ENCODE measurements at regions not wholly inside any gene's neighbourhood (a gene's known extent, or its start where the extent isn't known, plus 50 kb on each side); places are given as distances from the start of the nearest gene placed in this dataset.

DNA sequence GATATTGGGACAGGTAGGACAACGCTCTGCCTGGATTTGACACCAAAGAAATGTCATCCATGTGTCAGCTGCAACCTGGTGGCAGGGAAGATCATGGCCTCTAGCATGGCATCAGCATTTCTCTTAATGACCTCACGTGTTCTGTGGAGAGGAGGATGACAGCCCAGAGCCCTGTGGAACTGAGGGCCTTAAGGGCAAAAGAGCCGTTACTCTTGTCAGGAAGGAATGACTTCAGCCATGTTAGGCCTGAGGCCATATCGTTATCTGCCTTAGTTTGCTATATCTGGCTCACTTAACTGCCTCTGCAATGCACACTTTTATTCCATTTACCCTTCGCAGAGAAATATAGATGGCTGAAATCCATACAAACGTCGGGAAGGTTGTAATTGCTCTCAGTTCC, 83.2 kb upstream of the PBX1 start:
- TF ChIP-seq CEBPB (IDR thresholded peaks at IDR 0.05) = no peak
- TF ChIP-seq EGR1 (IDR thresholded peaks at IDR 0.05) = no peak
- no peak for TF ChIP-seq RAD21 (IDR thresholded peaks at IDR 0.05; ENCODE audit: low read depth)
- no peak for TF ChIP-seq ZBTB7A (IDR thresholded peaks at IDR 0.05; ENCODE audit: low read depth)
- TF ChIP-seq CREB1 (IDR thresholded peaks at IDR 0.05; ENCODE audit: low read depth) = no peak
- TF ChIP-seq TEAD4 (IDR thresholded peaks at IDR 0.05) = no peak
- TF ChIP-seq, protein P1, sequence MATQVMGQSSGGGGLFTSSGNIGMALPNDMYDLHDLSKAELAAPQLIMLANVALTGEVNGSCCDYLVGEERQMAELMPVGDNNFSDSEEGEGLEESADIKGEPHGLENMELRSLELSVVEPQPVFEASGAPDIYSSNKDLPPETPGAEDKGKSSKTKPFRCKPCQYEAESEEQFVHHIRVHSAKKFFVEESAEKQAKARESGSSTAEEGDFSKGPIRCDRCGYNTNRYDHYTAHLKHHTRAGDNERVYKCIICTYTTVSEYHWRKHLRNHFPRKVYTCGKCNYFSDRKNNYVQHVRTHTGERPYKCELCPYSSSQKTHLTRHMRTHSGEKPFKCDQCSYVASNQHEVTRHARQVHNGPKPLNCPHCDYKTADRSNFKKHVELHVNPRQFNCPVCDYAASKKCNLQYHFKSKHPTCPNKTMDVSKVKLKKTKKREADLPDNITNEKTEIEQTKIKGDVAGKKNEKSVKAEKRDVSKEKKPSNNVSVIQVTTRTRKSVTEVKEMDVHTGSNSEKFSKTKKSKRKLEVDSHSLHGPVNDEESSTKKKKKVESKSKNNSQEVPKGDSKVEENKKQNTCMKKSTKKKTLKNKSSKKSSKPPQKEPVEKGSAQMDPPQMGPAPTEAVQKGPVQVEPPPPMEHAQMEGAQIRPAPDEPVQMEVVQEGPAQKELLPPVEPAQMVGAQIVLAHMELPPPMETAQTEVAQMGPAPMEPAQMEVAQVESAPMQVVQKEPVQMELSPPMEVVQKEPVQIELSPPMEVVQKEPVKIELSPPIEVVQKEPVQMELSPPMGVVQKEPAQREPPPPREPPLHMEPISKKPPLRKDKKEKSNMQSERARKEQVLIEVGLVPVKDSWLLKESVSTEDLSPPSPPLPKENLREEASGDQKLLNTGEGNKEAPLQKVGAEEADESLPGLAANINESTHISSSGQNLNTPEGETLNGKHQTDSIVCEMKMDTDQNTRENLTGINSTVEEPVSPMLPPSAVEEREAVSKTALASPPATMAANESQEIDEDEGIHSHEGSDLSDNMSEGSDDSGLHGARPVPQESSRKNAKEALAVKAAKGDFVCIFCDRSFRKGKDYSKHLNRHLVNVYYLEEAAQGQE (IDR thresholded peaks at IDR 0.05; ENCODE audit: low read depth) = no peak
- no peak for TF ChIP-seq TAF1 (IDR thresholded peaks at IDR 0.05; ENCODE audit: low read depth)
- TF ChIP-seq TCF12 (IDR thresholded peaks at IDR 0.05; ENCODE audit: low read depth) = no peak
- no peak for TF ChIP-seq EP300 (IDR thresholded peaks at IDR 0.05; ENCODE audit: borderline replicate concordance)
- no peak for TF ChIP-seq YY1 (IDR thresholded peaks at IDR 0.05; ENCODE audit: low read depth)

DNA sequence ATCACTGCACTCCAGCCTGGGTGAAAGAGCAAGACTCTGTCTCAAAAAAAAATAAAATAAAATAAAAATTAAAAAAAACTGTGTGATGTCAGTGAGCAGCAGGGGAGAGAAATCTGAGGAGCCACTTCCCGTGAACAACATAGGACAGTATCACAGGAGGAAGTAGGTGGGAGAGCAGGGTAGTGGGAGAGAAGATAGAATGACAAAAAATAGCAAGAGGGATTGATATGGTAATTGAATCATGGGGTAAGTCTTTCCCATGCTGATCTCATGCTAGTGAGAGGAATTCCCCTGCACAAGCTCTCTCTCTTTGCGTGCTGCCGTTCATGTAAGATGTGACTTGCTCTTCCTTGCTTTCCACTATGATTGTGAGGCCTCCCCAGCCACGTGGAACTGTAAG, 81.6 kb upstream of the PBX1 start:
- TF ChIP-seq ZBTB7A (IDR thresholded peaks at IDR 0.05; ENCODE audit: low read depth) = no peak
- TF ChIP-seq NFIC (IDR thresholded peaks at IDR 0.05) = no peak
- no peak for TF ChIP-seq YY1 (IDR thresholded peaks at IDR 0.05; ENCODE audit: low read depth)
- no peak for TF ChIP-seq RAD21 (IDR thresholded peaks at IDR 0.05; ENCODE audit: low read depth)
- TF ChIP-seq, protein P2, sequence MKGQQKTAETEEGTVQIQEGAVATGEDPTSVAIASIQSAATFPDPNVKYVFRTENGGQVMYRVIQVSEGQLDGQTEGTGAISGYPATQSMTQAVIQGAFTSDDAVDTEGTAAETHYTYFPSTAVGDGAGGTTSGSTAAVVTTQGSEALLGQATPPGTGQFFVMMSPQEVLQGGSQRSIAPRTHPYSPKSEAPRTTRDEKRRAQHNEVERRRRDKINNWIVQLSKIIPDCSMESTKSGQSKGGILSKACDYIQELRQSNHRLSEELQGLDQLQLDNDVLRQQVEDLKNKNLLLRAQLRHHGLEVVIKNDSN (IDR thresholded peaks at IDR 0.05) = no peak
- TF ChIP-seq, protein P1 (IDR thresholded peaks at IDR 0.05; ENCODE audit: low read depth) = no peak
- TF ChIP-seq EGR1 (IDR thresholded peaks at IDR 0.05) = no peak
- no peak for TF ChIP-seq TAF1 (IDR thresholded peaks at IDR 0.05; ENCODE audit: low read depth)
- no peak for TF ChIP-seq CEBPB (IDR thresholded peaks at IDR 0.05)
- TF ChIP-seq EP300 (IDR thresholded peaks at IDR 0.05; ENCODE audit: borderline replicate concordance) = no peak
- no peak for TF ChIP-seq TCF12 (IDR thresholded peaks at IDR 0.05; ENCODE audit: low read depth)
- no peak for TF ChIP-seq TEAD4 (IDR thresholded peaks at IDR 0.05)
- TF ChIP-seq, protein P3, sequence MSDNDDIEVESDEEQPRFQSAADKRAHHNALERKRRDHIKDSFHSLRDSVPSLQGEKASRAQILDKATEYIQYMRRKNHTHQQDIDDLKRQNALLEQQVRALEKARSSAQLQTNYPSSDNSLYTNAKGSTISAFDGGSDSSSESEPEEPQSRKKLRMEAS (IDR thresholded peaks at IDR 0.05) = no peak
- no peak for TF ChIP-seq FOXM1 (IDR thresholded peaks at IDR 0.05; ENCODE audit: borderline replicate concordance, low read depth)
- TF ChIP-seq CREB1 (IDR thresholded peaks at IDR 0.05; ENCODE audit: low read depth) = no peak

DNA sequence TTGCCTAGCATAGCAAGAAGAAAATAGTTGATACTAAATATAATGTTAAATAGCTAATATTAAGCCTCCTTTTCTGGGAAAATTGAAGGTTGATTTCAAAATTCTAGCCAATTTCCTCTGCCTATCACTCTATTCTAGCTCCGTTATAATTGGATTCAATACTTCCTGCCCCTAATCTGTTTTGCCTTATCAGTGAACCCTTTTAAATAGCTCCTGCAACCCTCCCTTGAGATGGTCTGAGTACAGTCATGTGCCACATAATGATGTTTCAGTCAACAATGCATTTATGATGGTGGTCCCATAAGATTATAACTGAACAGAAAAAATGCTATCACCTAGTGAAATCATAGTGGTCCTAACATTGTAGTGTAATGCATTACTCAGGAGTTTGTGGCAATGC, 79.7 kb upstream of the PBX1 start:
- TF ChIP-seq ZBTB7A (IDR thresholded peaks at IDR 0.05; ENCODE audit: low read depth) = no peak
- no peak for TF ChIP-seq TAF1 (IDR thresholded peaks at IDR 0.05; ENCODE audit: low read depth)

DNA sequence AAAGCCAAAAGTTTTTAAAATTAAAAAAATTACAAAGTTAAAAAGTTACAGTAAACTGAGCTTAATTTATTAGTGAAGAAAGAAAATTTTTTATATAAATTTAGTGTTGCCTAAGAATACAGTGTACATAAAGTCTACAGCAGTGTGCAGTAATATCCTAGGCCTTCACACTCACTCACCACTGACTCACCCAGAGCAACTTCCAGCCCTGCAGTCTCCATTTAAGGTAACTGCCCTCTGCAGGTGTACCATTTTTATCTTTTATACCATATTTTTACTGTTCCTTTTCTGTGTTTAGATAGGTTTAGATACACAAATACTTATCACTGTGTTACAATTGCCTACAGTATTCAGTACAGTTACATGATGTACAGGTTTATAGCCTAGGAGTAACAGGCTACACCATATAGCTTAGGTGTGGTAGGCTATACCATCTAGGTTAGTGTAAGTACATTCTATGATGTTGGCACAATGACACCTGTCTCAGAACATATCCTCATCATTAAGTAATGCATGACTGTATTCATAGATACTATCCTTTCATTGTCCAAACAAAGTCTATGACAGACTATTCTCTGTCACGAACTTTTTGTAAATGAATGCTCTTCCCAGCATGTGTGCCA, 78.6 kb upstream of the PBX1 start:
- TF ChIP-seq EP300 (IDR thresholded peaks at IDR 0.05; ENCODE audit: borderline replicate concordance) (no peak), TEAD4 (IDR thresholded peaks at IDR 0.05) (no peak), TAF1 (IDR thresholded peaks at IDR 0.05; ENCODE audit: low read depth) (no peak), ZBTB7A (IDR thresholded peaks at IDR 0.05; ENCODE audit: low read depth) (no peak), CEBPB (IDR thresholded peaks at IDR 0.05) (no peak), YY1 (IDR thresholded peaks at IDR 0.05; ENCODE audit: low read depth) (no peak), RAD21 (IDR thresholded peaks at IDR 0.05; ENCODE audit: low read depth) (no peak)
- TF ChIP-seq, protein P2 (IDR thresholded peaks at IDR 0.05) = no peak
- TF ChIP-seq, protein P1 (IDR thresholded peaks at IDR 0.05; ENCODE audit: low read depth) = no peak

DNA sequence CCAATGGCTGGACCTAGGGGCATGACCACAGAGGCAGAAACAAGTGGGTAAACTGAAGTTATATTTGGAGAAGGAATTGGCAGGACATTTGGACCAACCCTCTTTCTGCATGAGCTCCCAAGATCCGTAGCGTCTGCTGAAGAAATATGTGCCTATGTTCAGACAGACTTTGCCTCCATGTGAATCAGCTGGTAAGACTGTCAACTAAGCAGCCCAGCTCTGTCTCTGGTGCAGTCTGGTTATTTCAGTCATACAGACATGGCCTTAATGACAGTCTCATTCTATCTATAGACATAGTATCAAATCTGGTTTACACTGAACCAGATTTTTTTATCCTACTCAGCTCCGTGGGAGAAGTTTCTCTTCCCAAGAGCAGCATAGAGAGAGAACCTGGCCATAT, 63.1 kb upstream of the PBX1 start:
- TF ChIP-seq, protein P3 (IDR thresholded peaks at IDR 0.05) = no peak
- TF ChIP-seq RAD21 (IDR thresholded peaks at IDR 0.05; ENCODE audit: low read depth) (no peak), CREB1 (IDR thresholded peaks at IDR 0.05; ENCODE audit: low read depth) (no peak), FOXM1 (IDR thresholded peaks at IDR 0.05; ENCODE audit: borderline replicate concordance, low read depth) (no peak), NFIC (IDR thresholded peaks at IDR 0.05) (no peak)
- TF ChIP-seq, protein P2 (IDR thresholded peaks at IDR 0.05) = no peak
- TF ChIP-seq, protein P1 (IDR thresholded peaks at IDR 0.05; ENCODE audit: low read depth) = no peak
